Epithelial cell of proximal tubule (primary cell): ENCODE measurements at regions not wholly inside any gene's neighbourhood (a gene's known extent, or its start where the extent isn't known, plus 50 kb on each side); places are given as distances from the start of the nearest gene placed in this dataset.

Source experiments
- DNase-seq: peaks from one replicate; pipeline ENCODE4 v3.0.0-alpha.2; 2011; ENCODE audit warnings: low read depth
- H3K4me3 ChIP-seq: 2 replicates; pipeline ENCODE4 v1.5.1; 2011; ENCODE audit warnings: low read depth, mild to moderate bottlenecking, low read length
- CTCF ChIP-seq: conservative IDR thresholded peaks from 2 replicates; pipeline ENCODE4 v1.5.1; 2012; ENCODE audit warnings: low read depth, mild to moderate bottlenecking, low read length

DNA sequence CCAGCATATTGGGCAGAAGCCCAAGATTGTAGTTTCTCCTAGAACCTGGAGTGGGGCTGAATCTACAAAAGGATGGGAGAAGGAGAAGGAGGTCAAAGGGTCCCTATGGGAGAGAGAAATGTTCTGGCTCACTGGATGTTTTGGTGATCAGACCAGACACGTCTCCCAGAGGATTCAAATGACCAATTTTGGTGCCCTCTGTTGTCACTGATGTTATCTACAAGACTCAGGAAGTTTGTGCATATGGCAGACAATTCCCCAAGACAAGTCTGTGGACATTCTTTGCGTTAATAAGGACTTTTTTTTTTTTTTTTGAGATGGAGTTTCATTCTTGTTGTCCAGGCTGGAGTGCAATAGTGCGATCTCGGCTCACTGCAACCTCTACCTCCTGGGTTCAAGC, 137.2 kb upstream of the SMARCA2 start:
- no peak overlapping the region for H3K4me3 ChIP-seq
- DNase-seq, result no peak
- no peak for TF ChIP-seq CTCF

DNA sequence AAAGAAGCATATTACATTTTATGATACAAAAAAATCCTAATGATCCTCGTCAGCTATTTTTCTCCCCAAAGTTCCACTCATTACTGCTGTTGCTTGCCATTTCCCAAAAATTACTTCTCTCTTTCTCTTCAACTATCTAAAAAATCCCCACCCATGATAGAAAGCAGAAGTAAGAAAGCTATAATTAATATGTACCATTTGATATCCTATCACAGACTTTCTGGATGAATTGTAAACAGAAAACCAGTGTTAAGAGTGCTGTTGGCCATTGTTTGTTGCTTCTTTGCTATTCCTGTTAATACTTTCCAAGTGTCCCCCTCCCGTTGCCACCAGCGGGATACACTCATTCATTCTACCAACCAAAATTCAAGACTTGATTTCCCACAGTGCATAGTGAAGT, 136.3 kb upstream of the SMARCA2 start:
- no peak for DNase-seq
- no peak overlapping the region for H3K4me3 ChIP-seq
- no peak for TF ChIP-seq CTCF

- TF ChIP-seq CTCF, result no peak
- no peak for DNase-seq
- no peak overlapping the region for H3K4me3 ChIP-seq
Measured at GRCh38 chr9:1879501-1879900, 135.6 kb upstream of the SMARCA2 start.

- no peak for TF ChIP-seq CTCF
- H3K4me3 ChIP-seq, result no peak overlapping the region
- no peak for DNase-seq
Measured at GRCh38 chr9:1880038-1880565, 135.0 kb upstream of the SMARCA2 start.

GRCh38 chr9:1881708-1882295, 133.3 kb upstream of the SMARCA2 start:
- DNase-seq, result no peak
- no peak for TF ChIP-seq CTCF
- H3K4me3 ChIP-seq, result no peak overlapping the region

- no peak for TF ChIP-seq CTCF
- H3K4me3 ChIP-seq, result no peak overlapping the region
- DNase-seq, result no peak
Measured at GRCh38 chr9:1882711-1883403, 132.3 kb upstream of the SMARCA2 start.

DNA sequence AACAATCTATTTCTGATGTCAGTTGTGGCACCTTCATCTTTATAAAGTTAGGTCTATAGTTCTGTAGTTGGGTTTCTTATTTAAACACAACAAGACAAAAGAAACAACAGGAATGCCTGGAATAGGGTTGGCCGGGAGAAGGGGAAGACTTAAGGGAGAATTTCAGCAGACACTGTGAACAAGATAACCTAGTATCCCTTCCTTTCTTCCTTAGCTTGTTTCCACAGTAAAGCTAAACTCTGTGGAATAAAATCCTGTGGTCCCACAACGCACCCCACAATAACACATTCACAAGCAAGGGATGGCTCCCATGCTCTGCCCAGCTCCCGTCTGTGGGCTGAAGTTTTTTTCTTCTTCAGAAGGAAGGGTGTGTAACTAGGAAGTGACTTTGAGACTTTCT, 124.9 kb upstream of the SMARCA2 start:
- H3K4me3 ChIP-seq, result no peak overlapping the region
- no peak for DNase-seq
- TF ChIP-seq CTCF, result no peak
